ENCODE measurements at regions not wholly inside any gene's neighbourhood (a gene's known extent, or its start where the extent isn't known, plus 50 kb on each side); places are given as distances from the start of the nearest gene placed in this dataset.

GRCh38 chr15:38176155-38176554, 76.5 kb upstream of the SPRED1 start:
- 100% methylated on average over 3 of the region's 4 CpGs for WGBS (ENCODE audit: insufficient coverage)
- no peak overlapping the region for H3K27ac Mint-ChIP-seq

DNA sequence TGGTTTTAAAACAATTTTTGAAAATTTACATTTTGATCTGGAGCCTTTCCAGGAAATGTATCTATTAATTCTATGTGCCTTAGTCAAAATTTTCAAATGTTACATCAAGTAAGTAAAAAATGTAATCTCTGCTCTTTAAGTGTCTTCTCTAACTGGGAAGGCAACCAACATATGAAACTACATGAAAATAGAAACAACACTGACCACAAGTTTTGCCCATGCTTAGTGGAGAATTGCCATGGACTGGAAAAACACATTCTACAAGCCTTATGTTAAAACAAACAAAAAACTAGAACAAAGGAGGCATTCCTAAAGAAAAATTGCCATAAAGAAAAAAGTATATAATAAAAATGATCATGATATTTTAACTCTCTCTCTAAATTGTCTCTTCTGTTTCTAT, 75.9 kb upstream of the SPRED1 start:
- no peaks in the 10 kb centered on the region for H4K20me1 ChIP-seq (ENCODE audit: insufficient read depth, low read length)
- TF ChIP-seq, protein P1, sequence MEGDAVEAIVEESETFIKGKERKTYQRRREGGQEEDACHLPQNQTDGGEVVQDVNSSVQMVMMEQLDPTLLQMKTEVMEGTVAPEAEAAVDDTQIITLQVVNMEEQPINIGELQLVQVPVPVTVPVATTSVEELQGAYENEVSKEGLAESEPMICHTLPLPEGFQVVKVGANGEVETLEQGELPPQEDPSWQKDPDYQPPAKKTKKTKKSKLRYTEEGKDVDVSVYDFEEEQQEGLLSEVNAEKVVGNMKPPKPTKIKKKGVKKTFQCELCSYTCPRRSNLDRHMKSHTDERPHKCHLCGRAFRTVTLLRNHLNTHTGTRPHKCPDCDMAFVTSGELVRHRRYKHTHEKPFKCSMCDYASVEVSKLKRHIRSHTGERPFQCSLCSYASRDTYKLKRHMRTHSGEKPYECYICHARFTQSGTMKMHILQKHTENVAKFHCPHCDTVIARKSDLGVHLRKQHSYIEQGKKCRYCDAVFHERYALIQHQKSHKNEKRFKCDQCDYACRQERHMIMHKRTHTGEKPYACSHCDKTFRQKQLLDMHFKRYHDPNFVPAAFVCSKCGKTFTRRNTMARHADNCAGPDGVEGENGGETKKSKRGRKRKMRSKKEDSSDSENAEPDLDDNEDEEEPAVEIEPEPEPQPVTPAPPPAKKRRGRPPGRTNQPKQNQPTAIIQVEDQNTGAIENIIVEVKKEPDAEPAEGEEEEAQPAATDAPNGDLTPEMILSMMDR (IDR thresholded peaks at IDR 0.05), result no peak
- no peak for DNase-seq
- no peak overlapping the region for H3K4me2 ChIP-seq (replicated peaks; ENCODE audit: extremely low read depth, low read length, poor library complexity, severe bottlenecking)
- Mint-ChIP-seq H3K27ac (no peak overlapping the region), H3K36me3 (no peaks in the 10 kb centered on the region), H3K27me3 (ENCODE audit: low read depth in 3 of 3) (peaks cover 0 to 4% (median 3%) of the 10 kb centered on the region in 3 donors), H3K9me3 (peaks cover 0 to 9% (median 0%) of the 10 kb centered on the region in 7 donors), H3K4me3 (no peak overlapping the region), H3K4me1 (no peaks in the 10 kb centered on the region)
- intact Hi-C loops (cut with micrococcal nuclease), result no loop called here
- H3K9ac ChIP-seq (ENCODE audit: insufficient read depth, low read length, poor library complexity, severe bottlenecking), result no peak overlapping the region
- no peaks in the 10 kb centered on the region for H3K9me3 ChIP-seq (replicated peaks in 1 of 2; ENCODE audit: control insufficient read depth in 1 of 2, insufficient read depth in 1 of 2, low read length in 2 of 2)
- H3K4me1 ChIP-seq (ENCODE audit: control insufficient read depth in 1 of 2, insufficient read depth in 2 of 2, low read length in 2 of 2), result no peaks in the 10 kb centered on the region
- H3K79me2 ChIP-seq (ENCODE audit: insufficient read depth, low read length), result no peaks in the 10 kb centered on the region
- no peak overlapping the region for H3K4me3 ChIP-seq (replicated peaks in 1 of 3; ENCODE audit: low read depth in 2 of 3, low read length in 3 of 3)
- no peaks in the 10 kb centered on the region for H3K36me3 ChIP-seq (replicated peaks in 1 of 2; ENCODE audit: control insufficient read depth in 1 of 2, insufficient read depth in 2 of 2, low read length in 2 of 2)
- no peaks in the 10 kb centered on the region for H3K27me3 ChIP-seq (ENCODE audit: control insufficient read depth in 2 of 2, insufficient read depth in 2 of 2, low read length in 2 of 2)
- H3K27ac ChIP-seq (ENCODE audit: low read depth in 1 of 2, low read length in 2 of 2), result no peak overlapping the region
- H2AFZ ChIP-seq (ENCODE audit: insufficient read depth, low read depth, low read length, poor library complexity, severe bottlenecking), result no peak overlapping the region

More at GRCh38 chr15:38176155-38176554, 76.5 kb upstream of the SPRED1 start:
- peaks cover 0 to 8% (median 0%) of the 10 kb centered on the region in 7 donors for H3K9me3 Mint-ChIP-seq
- H3K9ac ChIP-seq (ENCODE audit: insufficient read depth, low read length, poor library complexity, severe bottlenecking), result no peak overlapping the region
- DNase-seq, result no peak
- H3K27ac ChIP-seq (ENCODE audit: low read depth in 1 of 2, low read length in 2 of 2), result no peak overlapping the region
- no peak overlapping the region for H3K4me3 ChIP-seq (replicated peaks in 1 of 3; ENCODE audit: low read depth in 2 of 3, low read length in 3 of 3)
- H3K9me3 ChIP-seq (replicated peaks in 1 of 2; ENCODE audit: control insufficient read depth in 1 of 2, insufficient read depth in 1 of 2, low read length in 2 of 2), result no peaks in the 10 kb centered on the region
- no peaks in the 10 kb centered on the region for H3K36me3 ChIP-seq (replicated peaks in 1 of 2; ENCODE audit: control insufficient read depth in 1 of 2, insufficient read depth in 2 of 2, low read length in 2 of 2)
- H3K27me3 ChIP-seq (ENCODE audit: control insufficient read depth in 2 of 2, insufficient read depth in 2 of 2, low read length in 2 of 2), result no peaks in the 10 kb centered on the region
- no peak overlapping the region for H2AFZ ChIP-seq (ENCODE audit: insufficient read depth, low read depth, low read length, poor library complexity, severe bottlenecking)
- no peak overlapping the region for H3K4me2 ChIP-seq (replicated peaks; ENCODE audit: extremely low read depth, low read length, poor library complexity, severe bottlenecking)
- intact Hi-C loops (cut with micrococcal nuclease), result no loop called here
- TF ChIP-seq, protein P1 (IDR thresholded peaks at IDR 0.05), result no peak
- no peaks in the 10 kb centered on the region for H3K4me1 Mint-ChIP-seq
- H3K4me3 Mint-ChIP-seq, result no peak overlapping the region
- H4K20me1 ChIP-seq (ENCODE audit: insufficient read depth, low read length), result no peaks in the 10 kb centered on the region
- H3K4me1 ChIP-seq (ENCODE audit: control insufficient read depth in 1 of 2, insufficient read depth in 2 of 2, low read length in 2 of 2), result no peaks in the 10 kb centered on the region
- no peaks in the 10 kb centered on the region for H3K79me2 ChIP-seq (ENCODE audit: insufficient read depth, low read length)
- H3K36me3 Mint-ChIP-seq, result no peaks in the 10 kb centered on the region
- H3K27me3 Mint-ChIP-seq (ENCODE audit: low read depth in 3 of 3), result peaks cover 0 to 7% (median 4%) of the 10 kb centered on the region in 3 donors

Data from CD14-positive monocyte (primary cell).